ENCODE measurements at regions not wholly inside any gene's neighbourhood (a gene's known extent, or its start where the extent isn't known, plus 50 kb on each side); places are given as distances from the start of the nearest gene placed in this dataset.

DNA sequence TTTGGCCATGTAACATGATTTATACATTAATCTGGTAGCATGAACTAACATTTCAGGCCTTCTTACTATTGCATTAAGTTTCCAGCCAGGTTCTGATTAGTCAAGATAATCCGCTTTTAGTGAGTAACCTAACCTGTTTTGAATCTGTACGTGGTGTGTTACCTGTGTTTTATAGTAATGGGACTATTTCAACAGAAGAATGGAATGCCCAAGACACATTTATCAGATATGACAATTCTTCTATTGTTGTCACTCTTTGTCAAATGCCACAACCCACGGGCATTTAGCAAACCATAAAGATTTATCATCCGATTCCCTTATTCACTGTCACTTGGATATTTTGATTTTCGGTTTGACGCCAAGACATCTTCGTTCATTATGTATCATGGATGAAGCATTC is 117.9 kb downstream of the ETAA1 start:
- TF ChIP-seq CTCF (IDR thresholded peaks at IDR 0.05; ENCODE audit: low read length) (no peak), EZH2 (IDR thresholded peaks at IDR 0.05; ENCODE audit: borderline replicate concordance, low read length) (no peak)

Data from OCI-LY1 (cell line).